AG04450 (cell line): ENCODE measurements at regions not wholly inside any gene's neighbourhood (a gene's known extent, or its start where the extent isn't known, plus 50 kb on each side); places are given as distances from the start of the nearest gene placed in this dataset.
"Not testable (repeated sequence)": the region's sequence is repeated elsewhere in the genome, so short reads cannot be mapped to it uniquely, and the experiment has no call there.

Experiments used
- CTCF ChIA-PET: fragments of 300-600, 350-600 bp; formaldehyde crosslinking; extraction: SDS; loops from one replicate; lab custom pipeline; 2022; ENCODE audit warnings: antibody characterized with exemption, inconsistent platforms; lab: Charles Lee
- POLR2A ChIA-PET: fragments of 350-600 bp; formaldehyde crosslinking; extraction: SDS; loops from one replicate; lab custom pipeline; 2021; ENCODE audit warnings: antibody characterized with exemption, inconsistent platforms; lab: Yijun Ruan, JAX
- DNase-seq: peaks from one replicate; pipeline ENCODE4 v3.0.0-alpha.2; 2011; ENCODE audit warnings: low read depth, low spot score
- H3K27ac ChIP-seq: one replicate; pipeline ENCODE4 v1.5.1; 2012; ENCODE audit warnings: low read depth, low read length, control low read depth
- H3K27me3 ChIP-seq: one replicate; pipeline ENCODE4 v1.6.0; 2012; ENCODE audit warnings: low read length; ENCODE audit not compliant: control insufficient read depth, insufficient read depth
- H3K4me3 ChIP-seq: 2 replicates; pipeline ENCODE4 v1.5.1; 2011; ENCODE audit warnings: mild to moderate bottlenecking, low read depth, low read length, control low read depth
- H3K9me3 ChIP-seq: 2 replicates; pipeline ENCODE4 v1.5.1; 2012; ENCODE audit warnings: low read length; ENCODE audit not compliant: control insufficient read depth, insufficient read depth

- H3K9me3 ChIP-seq, DNase-seq, POLR2A ChIA-PET, H3K27ac ChIP-seq, H3K4me3 ChIP-seq, H3K27me3 ChIP-seq, CTCF ChIA-PET: not testable (repeated sequence)
Observed at GRCh38 chr9:62810318-62810717, 1620.5 kb downstream of the SPATA31A7 start.

GRCh38 chr9:62810811-62811315 lies 1621.0 kb downstream of the SPATA31A7 start:
- H3K4me3 ChIP-seq, H3K27me3 ChIP-seq, POLR2A ChIA-PET, CTCF ChIA-PET, DNase-seq, H3K27ac ChIP-seq, H3K9me3 ChIP-seq: not testable (repeated sequence)

- H3K27me3 ChIP-seq, DNase-seq, H3K9me3 ChIP-seq, H3K27ac ChIP-seq, CTCF ChIA-PET, H3K4me3 ChIP-seq, POLR2A ChIA-PET: not testable (repeated sequence)
Observed at GRCh38 chr9:62815436-62815835, 1625.6 kb downstream of the SPATA31A7 start.

- CTCF ChIA-PET, DNase-seq, H3K9me3 ChIP-seq, POLR2A ChIA-PET, H3K4me3 ChIP-seq, H3K27ac ChIP-seq, H3K27me3 ChIP-seq: not testable (repeated sequence)
Observed at GRCh38 chr9:62816331-62816730, 1626.5 kb downstream of the SPATA31A7 start.

GRCh38 chr9:62817214-62817613 lies 1627.4 kb downstream of the SPATA31A7 start:
- DNase-seq, H3K9me3 ChIP-seq, H3K27ac ChIP-seq, H3K4me3 ChIP-seq, POLR2A ChIA-PET, CTCF ChIA-PET, H3K27me3 ChIP-seq: not testable (repeated sequence)

GRCh38 chr9:62822185-62822584 lies 1632.3 kb downstream of the SPATA31A7 start:
- H3K9me3 ChIP-seq, H3K27me3 ChIP-seq, CTCF ChIA-PET, H3K27ac ChIP-seq, POLR2A ChIA-PET, DNase-seq, H3K4me3 ChIP-seq: not testable (repeated sequence)

GRCh38 chr9:62827957-62828907 lies 1638.4 kb downstream of the SPATA31A7 start:
- H3K27me3 ChIP-seq, POLR2A ChIA-PET, H3K27ac ChIP-seq, CTCF ChIA-PET, H3K4me3 ChIP-seq, H3K9me3 ChIP-seq, DNase-seq: not testable (repeated sequence)

- H3K27ac ChIP-seq, H3K4me3 ChIP-seq, POLR2A ChIA-PET, DNase-seq, H3K9me3 ChIP-seq, CTCF ChIA-PET: not testable (repeated sequence)
- peaks cover 10% of the 10 kb centered on the region for H3K27me3 ChIP-seq
Observed at GRCh38 chr9:62830829-62831459, 1641.1 kb downstream of the SPATA31A7 start.

- H3K27me3 ChIP-seq, CTCF ChIA-PET, DNase-seq, H3K4me3 ChIP-seq, H3K27ac ChIP-seq, POLR2A ChIA-PET, H3K9me3 ChIP-seq: not testable (repeated sequence)
Observed at GRCh38 chr9:62833323-62834200, 1643.7 kb downstream of the SPATA31A7 start.

GRCh38 chr9:62837254-62837911 lies 1647.5 kb downstream of the SPATA31A7 start:
- DNase-seq, H3K27ac ChIP-seq, POLR2A ChIA-PET, H3K9me3 ChIP-seq, H3K27me3 ChIP-seq, CTCF ChIA-PET: not testable (repeated sequence)
- H3K4me3 ChIP-seq: peak overlapping the region; percentile 32; the same call in 1 of the 2 replicates
